RKO (cell line): ENCODE measurements at regions not wholly inside any gene's neighbourhood (a gene's known extent, or its start where the extent isn't known, plus 50 kb on each side); places are given as distances from the start of the nearest gene placed in this dataset.

Source experiments
- DNase-seq: peaks from one replicate; pipeline ENCODE4 v3.0.0-alpha.2; 2016; ENCODE audit warnings: low spot score

GRCh38 chr16:85971902-85972638, 73.1 kb downstream of the IRF8 start:
- DNase-seq, result no peak

GRCh38 chr16:85974428-85975375, 75.7 kb downstream of the IRF8 start:
- no peak for DNase-seq

- no peak for DNase-seq
Observed at GRCh38 chr16:85975451-85975981, 76.6 kb downstream of the IRF8 start.

GRCh38 chr16:85978291-85978775, 79.4 kb downstream of the IRF8 start:
- no peak for DNase-seq

GRCh38 chr16:85978976-85979375, 80.0 kb downstream of the IRF8 start:
- DNase-seq, result no peak

GRCh38 chr16:85979605-85980004, 80.6 kb downstream of the IRF8 start:
- DNase-seq, result no peak

GRCh38 chr16:85980686-85981085, 81.7 kb downstream of the IRF8 start:
- DNase-seq, result no peak

- no peak for DNase-seq
Observed at GRCh38 chr16:85981826-85982562, 83.0 kb downstream of the IRF8 start.

- no peak for DNase-seq
Observed at GRCh38 chr16:85982563-85982939, 83.6 kb downstream of the IRF8 start.

GRCh38 chr16:85983064-85983463, 84.1 kb downstream of the IRF8 start:
- DNase-seq, result no peak

- no peak for DNase-seq
Observed at GRCh38 chr16:85983606-85984230, 84.8 kb downstream of the IRF8 start.

- no peak for DNase-seq
Observed at GRCh38 chr16:85984231-85984880, 85.4 kb downstream of the IRF8 start.

- DNase-seq, result no peak
Observed at GRCh38 chr16:85984947-85985451, 86.0 kb downstream of the IRF8 start.

GRCh38 chr16:85986931-85987749, 88.2 kb downstream of the IRF8 start:
- no peak for DNase-seq

GRCh38 chr16:85987750-85988078, 88.8 kb downstream of the IRF8 start:
- DNase-seq, result no peak

GRCh38 chr16:85988306-85988705, 89.3 kb downstream of the IRF8 start:
- DNase-seq, result no peak

- DNase-seq, result no peak
Observed at GRCh38 chr16:85988723-85989313, 89.9 kb downstream of the IRF8 start.

GRCh38 chr16:85989376-85989775, 90.4 kb downstream of the IRF8 start:
- no peak for DNase-seq

- DNase-seq, result no peak
Observed at GRCh38 chr16:85989863-85990643, 91.1 kb downstream of the IRF8 start.
